Endodermal cell (in vitro differentiated cells): ENCODE measurements at regions not wholly inside any gene's neighbourhood (a gene's known extent, or its start where the extent isn't known, plus 50 kb on each side); places are given as distances from the start of the nearest gene placed in this dataset.

Experiments used
- DNase-seq: peaks from one replicate; pipeline ENCODE4 v3.0.0-alpha.2; 2017
- H3K27ac ChIP-seq: 2 replicates; pipeline ENCODE4 v1.5.1; 2013; ENCODE audit warnings: mild to moderate bottlenecking, low read depth, low read length, moderate library complexity
- H3K27me3 ChIP-seq: 2 replicates; pipeline ENCODE4 v1.6.1; 2013; ENCODE audit warnings: mild to moderate bottlenecking, low read length, moderate library complexity; ENCODE audit not compliant: insufficient read depth, control insufficient read depth, poor library complexity, severe bottlenecking
- H3K36me3 ChIP-seq: 2 replicates; pipeline ENCODE4 v1.7.0; 2013; ENCODE audit warnings: mild to moderate bottlenecking, low read length, moderate library complexity; ENCODE audit not compliant: control insufficient read depth, insufficient read depth
- H3K4me1 ChIP-seq: one replicate; pipeline ENCODE4 v1.7.0; 2013; ENCODE audit warnings: low read length; ENCODE audit not compliant: control insufficient read depth, insufficient read depth
- H3K4me3 ChIP-seq: 2 replicates; pipeline ENCODE4 v1.5.1; 2013; ENCODE audit warnings: mild to moderate bottlenecking, low read length, moderate library complexity
- H3K9ac ChIP-seq: 2 replicates; pipeline ENCODE4 v1.6.1; 2013; ENCODE audit warnings: mild to moderate bottlenecking, low read length, moderate library complexity; ENCODE audit not compliant: poor library complexity, severe bottlenecking; ENCODE audit errors: extremely low read depth
- H3K9me3 ChIP-seq: 2 replicates; pipeline ENCODE4 v1.6.1; 2013; ENCODE audit warnings: mild to moderate bottlenecking, low read length, moderate library complexity; ENCODE audit not compliant: control insufficient read depth
- H3K27ac Mint-ChIP-seq: 2 replicates; pipeline ENCODE4 v1.8.0; 2020; ENCODE audit warnings: mixed read lengths
- H3K27me3 Mint-ChIP-seq: 2 replicates; pipeline ENCODE4 v1.8.0; 2021; ENCODE audit warnings: mild to moderate bottlenecking, mixed read lengths; ENCODE audit not compliant: insufficient read depth
- H3K36me3 Mint-ChIP-seq: 2 replicates; pipeline ENCODE4 v1.8.0; 2020; ENCODE audit warnings: low read depth, mixed read lengths
- H3K4me1 Mint-ChIP-seq: 2 replicates; pipeline ENCODE4 v1.8.0; 2020; ENCODE audit warnings: mixed read lengths
- H3K4me3 Mint-ChIP-seq: 2 replicates; pipeline ENCODE4 v1.8.0; 2020; ENCODE audit warnings: mild to moderate bottlenecking, moderate library complexity, mixed read lengths
- H3K9me3 Mint-ChIP-seq: 2 replicates; pipeline ENCODE4 v1.8.0; 2020; ENCODE audit warnings: mild to moderate bottlenecking, mixed read lengths
- CTCF ChIP-seq: fragments of 200-600 bp; sonication (generic); conservative IDR thresholded peaks from 2 replicates; pipeline ENCODE4 v1.5.0; 2021; ENCODE audit warnings: antibody characterized with exemption, mild to moderate bottlenecking
- WGBS, 2 experiments: methylation state at CpG; one replicate each; pipeline versions ENCODE4 v1.1.5 to v1.1.7; 2013; ENCODE audit warnings: missing lambda C conversion rate in 2 of 2, mixed read lengths in 1 of 2; ENCODE audit not compliant: insufficient coverage in 1 of 2, insufficient read length in 1 of 2; 5-methylcytosine and 5-hydroxymethylcytosine counted together

- Mint-ChIP-seq H3K4me3 (peak overlapping the region; percentile 32), H3K9me3 (no peaks in the 10 kb centered on the region), H3K4me1 (peaks cover 29% of the 10 kb centered on the region), H3K27ac (peak overlapping the region; percentile 96), H3K36me3 (no peaks in the 10 kb centered on the region), H3K27me3 (no peaks in the 10 kb centered on the region)
- Histone ChIP-seq H3K27ac (no peak overlapping the region), H3K4me3 (no peak overlapping the region), H3K9ac (no peak overlapping the region), H3K27me3 (no peaks in the 10 kb centered on the region), H3K36me3 (no peaks in the 10 kb centered on the region), H3K4me1 (peaks cover 5% of the 10 kb centered on the region), H3K9me3 (no peaks in the 10 kb centered on the region)
- 38 to 56% methylated on average over 1 to 3 of the region's 3 CpGs for WGBS, 2 experiments
- DNase-seq: peak; percentile 90
- peak; percentile 42 for TF ChIP-seq CTCF
These were observed 353.4 kb downstream of the SPRY1 start for GRCh38 chr4:123750044-123750443.

GRCh38 chr4:123755655-123756054 lies 359.1 kb downstream of the SPRY1 start:
- no peak overlapping the region for H3K4me3 Mint-ChIP-seq
- H3K27ac Mint-ChIP-seq: no peak overlapping the region
- Histone ChIP-seq H3K4me1 (no peaks in the 10 kb centered on the region), H3K27ac (no peak overlapping the region), H3K4me3 (no peak overlapping the region), H3K9ac (no peak overlapping the region), H3K27me3 (no peaks in the 10 kb centered on the region), H3K36me3 (no peaks in the 10 kb centered on the region), H3K9me3 (no peaks in the 10 kb centered on the region)
- no peaks in the 10 kb centered on the region for H3K9me3 Mint-ChIP-seq
- H3K36me3 Mint-ChIP-seq: no peaks in the 10 kb centered on the region
- TF ChIP-seq CTCF: no peak
- 92 to 100% methylated on average over 1 to 2 of the region's 2 CpGs for WGBS, 2 experiments
- DNase-seq: no peak
- H3K4me1 Mint-ChIP-seq: peaks cover 5% of the 10 kb centered on the region
- H3K27me3 Mint-ChIP-seq: no peaks in the 10 kb centered on the region

- Histone ChIP-seq H3K4me1 (no peaks in the 10 kb centered on the region), H3K4me3 (no peak overlapping the region), H3K27me3 (no peaks in the 10 kb centered on the region), H3K36me3 (no peaks in the 10 kb centered on the region), H3K27ac (no peak overlapping the region), H3K9ac (no peak overlapping the region), H3K9me3 (no peaks in the 10 kb centered on the region)
- peaks cover 8% of the 10 kb centered on the region for H3K9me3 Mint-ChIP-seq
- no peak overlapping the region for H3K4me3 Mint-ChIP-seq
- H3K36me3 Mint-ChIP-seq: no peaks in the 10 kb centered on the region
- H3K27me3 Mint-ChIP-seq: no peaks in the 10 kb centered on the region
- no peak overlapping the region for H3K27ac Mint-ChIP-seq
- H3K4me1 Mint-ChIP-seq: no peaks in the 10 kb centered on the region
- no peak for TF ChIP-seq CTCF
- no peak for DNase-seq
- 89 to 100% methylated on average over 1 of the region's 2 CpGs for WGBS, 2 experiments
These were observed 371.2 kb downstream of the SPRY1 start for GRCh38 chr4:123767806-123768205.
